WERI-Rb-1 (cell line): ENCODE measurements at regions not wholly inside any gene's neighbourhood (a gene's known extent, or its start where the extent isn't known, plus 50 kb on each side); places are given as distances from the start of the nearest gene placed in this dataset.

Experiments
- DNase-seq: peaks from one replicate; pipeline ENCODE4 v3.0.0-alpha.2; 2020
- H3K27ac ChIP-seq: fragments of 250-450 bp; sonication (Bioruptor Pico); 2 replicates; pipeline ENCODE4 v1.5.1; 2020; ENCODE audit warnings: mild to moderate bottlenecking, moderate library complexity
- H3K27me3 ChIP-seq: fragments of 250-450 bp; sonication (Bioruptor Pico); 2 replicates; pipeline ENCODE4 v1.5.1; 2021; ENCODE audit warnings: mild to moderate bottlenecking, low read depth, moderate library complexity; ENCODE audit not compliant: insufficient read depth, severe bottlenecking
- H3K36me3 ChIP-seq: fragments of 250-450 bp; sonication (Bioruptor Pico); 2 replicates; pipeline ENCODE4 v1.5.1; 2020; ENCODE audit warnings: mild to moderate bottlenecking, moderate library complexity
- H3K4me3 ChIP-seq: 2 replicates; pipeline ENCODE4 v1.5.1; 2011; ENCODE audit warnings: low read depth, mild to moderate bottlenecking, control low read depth, low read length
- H3K9me3 ChIP-seq: fragments of 250-450 bp; sonication (Bioruptor Pico); 2 replicates; pipeline ENCODE4 v1.5.1; 2021; ENCODE audit warnings: mild to moderate bottlenecking, moderate library complexity; ENCODE audit not compliant: severe bottlenecking
- CTCF ChIP-seq: IDR thresholded peaks from 2 replicates; pipeline ENCODE4 v1.5.1; 2011; ENCODE audit warnings: low read depth, mild to moderate bottlenecking, control low read depth, inconsistent platforms, low read length

DNA sequence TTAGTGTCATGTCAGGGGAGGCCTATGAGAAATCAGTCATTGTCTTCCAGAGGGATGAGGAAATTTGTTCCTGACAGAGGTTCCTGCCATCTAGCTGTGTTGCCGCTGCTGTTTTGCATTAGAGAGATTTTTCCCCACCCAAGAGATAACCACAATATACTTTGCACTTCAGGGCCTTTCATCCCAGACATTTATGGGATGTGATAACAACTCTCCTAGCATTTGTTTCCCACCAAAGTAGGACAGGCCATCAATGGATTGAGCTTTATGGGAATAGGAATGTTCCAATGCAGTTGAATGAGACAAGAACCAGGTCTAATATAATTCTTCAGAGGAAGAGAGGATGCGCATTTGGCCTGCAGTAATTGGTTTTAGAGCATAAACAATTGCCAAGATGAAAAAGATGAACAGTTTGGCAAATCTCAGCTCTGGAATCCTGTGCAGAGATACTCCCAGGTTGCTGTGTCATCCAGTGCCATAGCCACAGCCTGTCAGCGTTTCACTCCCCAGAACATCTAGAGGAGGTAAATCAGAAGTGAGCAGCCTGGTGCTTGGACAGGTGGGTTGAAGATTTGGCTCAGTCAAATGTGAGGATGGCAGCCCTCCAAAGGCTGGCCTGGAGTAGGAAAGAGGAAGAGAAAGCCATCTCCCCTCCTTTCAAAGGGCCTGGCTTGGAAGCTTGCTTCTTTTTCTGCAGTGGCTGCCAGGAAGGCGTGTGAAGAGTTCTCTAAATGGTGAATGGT, 93.7 kb upstream of the SETBP1 start:
- Histone ChIP-seq H3K27me3 (peaks cover 66% of the 10 kb centered on the region), H3K9me3 (no peaks in the 10 kb centered on the region), H3K36me3 (no peaks in the 10 kb centered on the region), H3K27ac (no peak overlapping the region), H3K4me3 (no peak overlapping the region)
- TF ChIP-seq CTCF = no peak
- no peak for DNase-seq

DNA sequence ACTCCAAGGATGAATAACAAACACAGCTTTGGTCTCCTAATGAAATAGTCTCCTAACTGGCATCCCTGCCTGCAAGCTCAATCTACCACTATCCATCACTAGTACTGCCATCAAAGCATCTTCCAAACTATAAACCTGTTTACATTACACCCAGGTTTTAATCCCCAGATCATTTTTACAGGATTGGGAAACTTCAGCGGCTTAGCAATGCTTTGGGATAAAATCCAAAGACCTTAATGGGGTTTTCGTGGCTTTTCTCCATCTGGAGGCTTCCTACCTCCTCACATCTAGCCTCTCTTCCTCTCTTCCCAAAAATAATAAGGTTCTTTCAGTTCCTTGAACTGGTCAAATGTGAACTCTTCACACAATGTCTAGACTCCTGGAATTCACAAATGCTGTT, 92.2 kb upstream of the SETBP1 start:
- no peaks in the 10 kb centered on the region for H3K9me3 ChIP-seq
- no peak overlapping the region for H3K27ac ChIP-seq
- H3K36me3 ChIP-seq = no peaks in the 10 kb centered on the region
- no peak for TF ChIP-seq CTCF
- H3K27me3 ChIP-seq = peaks cover 52% of the 10 kb centered on the region
- DNase-seq = no peak
- H3K4me3 ChIP-seq = no peak overlapping the region

GRCh38 chr18:44589693-44590355, 90.9 kb upstream of the SETBP1 start:
- H3K9me3 ChIP-seq = no peaks in the 10 kb centered on the region
- peaks cover 43% of the 10 kb centered on the region for H3K27me3 ChIP-seq
- no peaks in the 10 kb centered on the region for H3K36me3 ChIP-seq
- H3K27ac ChIP-seq = no peak overlapping the region
- no peak overlapping the region for H3K4me3 ChIP-seq
- no peak for DNase-seq
- no peak for TF ChIP-seq CTCF

DNA sequence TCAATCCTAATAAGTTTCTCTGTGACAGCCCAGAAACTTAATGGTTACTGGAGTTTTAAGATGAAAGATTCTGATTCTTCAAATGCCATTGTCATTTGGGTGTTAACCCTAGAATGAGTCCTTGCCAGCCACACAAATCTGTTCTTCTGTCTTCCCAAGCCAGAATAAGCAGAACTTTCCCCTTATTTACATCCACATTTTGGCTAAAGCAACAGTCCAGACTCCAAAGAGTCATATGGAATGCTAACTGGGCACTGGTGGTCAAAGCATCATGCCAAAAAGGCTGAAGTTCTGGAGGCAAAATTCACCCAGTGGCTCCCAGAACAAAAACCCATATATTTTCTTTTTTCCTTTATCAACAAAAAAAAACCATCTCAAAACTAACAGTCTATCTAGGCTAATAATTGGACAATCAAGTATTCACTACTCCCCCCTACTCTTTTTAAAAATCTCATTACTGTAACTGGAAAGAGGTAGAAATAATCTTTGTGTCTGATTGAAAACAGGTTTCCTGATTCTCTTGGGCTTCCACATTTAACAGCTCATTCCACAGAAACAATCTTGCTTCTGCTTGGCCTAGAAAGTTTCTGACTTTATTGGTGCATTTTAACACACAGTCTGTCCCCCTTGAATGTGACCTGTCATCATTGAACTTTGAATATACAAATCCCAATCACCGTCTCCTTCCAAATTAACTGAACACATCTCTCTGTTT, 89.6 kb upstream of the SETBP1 start:
- Histone ChIP-seq H3K4me3 (no peak overlapping the region), H3K9me3 (no peaks in the 10 kb centered on the region), H3K27ac (no peak overlapping the region), H3K27me3 (peaks cover 48% of the 10 kb centered on the region), H3K36me3 (no peaks in the 10 kb centered on the region)
- no peak for TF ChIP-seq CTCF
- DNase-seq = no peak

GRCh38 chr18:44592639-44593038, 88.0 kb upstream of the SETBP1 start:
- no peaks in the 10 kb centered on the region for H3K36me3 ChIP-seq
- H3K27ac ChIP-seq = no peak overlapping the region
- H3K9me3 ChIP-seq = no peaks in the 10 kb centered on the region
- no peak overlapping the region for H3K4me3 ChIP-seq
- H3K27me3 ChIP-seq = peaks cover 53% of the 10 kb centered on the region
- no peak for TF ChIP-seq CTCF
- DNase-seq = no peak
